Sigmoid colon (tissue), 6 donors: ENCODE measurements at regions not wholly inside any gene's neighbourhood (a gene's known extent, or its start where the extent isn't known, plus 50 kb on each side); places are given as distances from the start of the nearest gene placed in this dataset.

ENCODE experiments used
- DNase-seq: peaks from one replicate; pipeline ENCODE4 v3.0.0-alpha.2; 2019
- H3K27ac ChIP-seq, 4 donors: fragments of 200-600 bp; sonication (generic); one replicate each; pipeline ENCODE4 v1.5.1; 2016 to 2019; ENCODE audit warnings: mild to moderate bottlenecking in 1 of 4
- H3K27me3 ChIP-seq, 3 donors: fragments of 200-600 bp; sonication (generic); one replicate each; pipeline ENCODE4 v1.5.1; 2019; ENCODE audit warnings: mild to moderate bottlenecking in 1 of 3
- H3K36me3 ChIP-seq, 4 donors: fragments of 200-600 bp; sonication (generic); one replicate each; pipeline ENCODE4 v1.5.1; 2016 to 2019
- H3K4me1 ChIP-seq, 4 donors: fragments of 200-600 bp; sonication (generic); one replicate each; pipeline ENCODE4 v1.5.1; 2017 to 2019
- H3K4me3 ChIP-seq, 4 donors: fragments of 200-600 bp; sonication (generic); one replicate each; pipeline ENCODE4 v1.5.1; 2017 to 2019; ENCODE audit warnings: mild to moderate bottlenecking in 2 of 4, moderate library complexity in 1 of 4
- H3K9me3 ChIP-seq, 4 donors: fragments of 200-600 bp in 3 of 4; sonication (generic) in 3 of 4; one replicate each; pipeline versions ENCODE4 v1.5.1 to v1.6.1; 2013 to 2019
- EP300 ChIP-seq, 4 donors: sonication (generic); formaldehyde crosslinking; IDR thresholded peaks; one replicate each; pipeline ENCODE4 v1.6.1; 2017; ENCODE audit warnings: antibody characterized with exemption in 4 of 4
- POLR2A ChIP-seq, 2 donors: fragments of 450-650 bp; IDR thresholded peaks; one replicate each; pipeline ENCODE4 v1.6.1; 2016; ENCODE audit warnings: antibody characterized with exemption in 2 of 2, mild to moderate bottlenecking in 2 of 2, moderate library complexity in 2 of 2
- POLR2AphosphoS5 ChIP-seq, 4 donors: sonication (generic); formaldehyde crosslinking; IDR thresholded peaks; one replicate each; pipeline ENCODE4 v1.6.1; 2017; ENCODE audit warnings: antibody characterized with exemption in 4 of 4
- WGBS, 2 donors: extraction: QIAGEN DNeasy Blood & Tissue Kit; methylation state at CpG; one replicate each; pipeline ENCODE4 v1.1.7; 2013; 5-methylcytosine and 5-hydroxymethylcytosine counted together
- intact Hi-C: fragments of 100-400 bp; cut with DNase I; formaldehyde crosslinking; loops from one replicate; pipeline ENCODE4 v1.15.1; 2023
- TF ChIP-seq, protein P1 (sequence below), 4 experiments: fragments of 450-650 bp in 3 of 4; fragments of 200-600 bp in 1 of 4; IDR thresholded peaks; one replicate each; pipeline ENCODE4 v1.5.1; 2016 to 2019; ENCODE audit warnings: antibody characterized with exemption in 4 of 4, mild to moderate bottlenecking in 3 of 4, moderate library complexity in 2 of 4
- donor health status: healthy with polysubstance abuse.
- donor health status: healthy.

DNA sequence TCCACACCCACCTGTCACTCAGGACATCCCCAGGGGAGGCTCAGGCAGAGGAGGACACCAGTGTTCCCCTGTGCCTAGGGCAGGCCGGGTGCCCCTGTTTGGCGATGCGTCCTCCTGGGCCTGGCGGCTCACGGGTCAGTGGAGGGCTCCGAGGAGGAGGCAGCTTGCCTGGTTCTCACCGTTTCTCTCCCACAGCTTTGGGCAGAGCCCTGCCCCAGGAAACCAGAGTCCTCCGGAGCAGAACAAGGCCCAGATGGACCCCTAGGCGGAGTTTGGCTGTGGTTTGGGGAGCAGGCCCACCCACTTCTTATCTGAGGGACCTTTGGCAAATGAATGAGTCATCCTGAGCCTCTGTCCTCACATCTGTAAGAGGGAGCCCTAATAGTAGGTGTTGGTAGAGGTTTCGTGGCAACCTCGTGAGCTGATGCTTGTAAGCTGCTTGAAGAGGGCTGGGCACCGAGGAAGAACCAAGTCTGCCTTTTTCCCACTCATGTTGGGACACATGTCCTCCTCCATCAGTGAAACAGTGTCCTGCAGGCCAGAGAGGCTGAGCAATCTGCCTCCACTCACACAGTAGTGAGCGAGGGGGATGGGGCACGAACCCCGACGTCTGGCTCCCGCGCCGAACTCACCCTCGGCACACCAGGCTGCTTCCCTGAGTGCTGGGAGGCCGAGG lies 247.0 kb upstream of the CIBAR2 start:
- H3K4me1 ChIP-seq = peaks cover 0 to 61% (median 41%) of the 10 kb centered on the region in 4 donors
- WGBS, 2 donors = 52 to 81% methylated on average over 21 of the region's 21 CpGs
- H3K9me3 ChIP-seq = no peaks in the 10 kb centered on the region
- H3K36me3 ChIP-seq = no peaks in the 10 kb centered on the region
- H3K27ac ChIP-seq = peak overlapping the region in 2 of 4 donors; percentile 2 to 39
- intact Hi-C loops = loop anchor here (5.0 kb wide), 1 partner anchor 37 kb away; no protein-coding TSS in a partner anchor
- no peak overlapping the region for H3K4me3 ChIP-seq
- DNase-seq = no peak
- TF ChIP-seq EP300 (IDR thresholded peaks at IDR 0.05) (no peak), POLR2AphosphoS5 (IDR thresholded peaks at IDR 0.05) (no peak), POLR2A (IDR thresholded peaks at IDR 0.05) (no peak)
- TF ChIP-seq, protein P1, sequence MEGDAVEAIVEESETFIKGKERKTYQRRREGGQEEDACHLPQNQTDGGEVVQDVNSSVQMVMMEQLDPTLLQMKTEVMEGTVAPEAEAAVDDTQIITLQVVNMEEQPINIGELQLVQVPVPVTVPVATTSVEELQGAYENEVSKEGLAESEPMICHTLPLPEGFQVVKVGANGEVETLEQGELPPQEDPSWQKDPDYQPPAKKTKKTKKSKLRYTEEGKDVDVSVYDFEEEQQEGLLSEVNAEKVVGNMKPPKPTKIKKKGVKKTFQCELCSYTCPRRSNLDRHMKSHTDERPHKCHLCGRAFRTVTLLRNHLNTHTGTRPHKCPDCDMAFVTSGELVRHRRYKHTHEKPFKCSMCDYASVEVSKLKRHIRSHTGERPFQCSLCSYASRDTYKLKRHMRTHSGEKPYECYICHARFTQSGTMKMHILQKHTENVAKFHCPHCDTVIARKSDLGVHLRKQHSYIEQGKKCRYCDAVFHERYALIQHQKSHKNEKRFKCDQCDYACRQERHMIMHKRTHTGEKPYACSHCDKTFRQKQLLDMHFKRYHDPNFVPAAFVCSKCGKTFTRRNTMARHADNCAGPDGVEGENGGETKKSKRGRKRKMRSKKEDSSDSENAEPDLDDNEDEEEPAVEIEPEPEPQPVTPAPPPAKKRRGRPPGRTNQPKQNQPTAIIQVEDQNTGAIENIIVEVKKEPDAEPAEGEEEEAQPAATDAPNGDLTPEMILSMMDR (IDR thresholded peaks at IDR 0.05) = no peak
- H3K27me3 ChIP-seq = no peaks in the 10 kb centered on the region

DNA sequence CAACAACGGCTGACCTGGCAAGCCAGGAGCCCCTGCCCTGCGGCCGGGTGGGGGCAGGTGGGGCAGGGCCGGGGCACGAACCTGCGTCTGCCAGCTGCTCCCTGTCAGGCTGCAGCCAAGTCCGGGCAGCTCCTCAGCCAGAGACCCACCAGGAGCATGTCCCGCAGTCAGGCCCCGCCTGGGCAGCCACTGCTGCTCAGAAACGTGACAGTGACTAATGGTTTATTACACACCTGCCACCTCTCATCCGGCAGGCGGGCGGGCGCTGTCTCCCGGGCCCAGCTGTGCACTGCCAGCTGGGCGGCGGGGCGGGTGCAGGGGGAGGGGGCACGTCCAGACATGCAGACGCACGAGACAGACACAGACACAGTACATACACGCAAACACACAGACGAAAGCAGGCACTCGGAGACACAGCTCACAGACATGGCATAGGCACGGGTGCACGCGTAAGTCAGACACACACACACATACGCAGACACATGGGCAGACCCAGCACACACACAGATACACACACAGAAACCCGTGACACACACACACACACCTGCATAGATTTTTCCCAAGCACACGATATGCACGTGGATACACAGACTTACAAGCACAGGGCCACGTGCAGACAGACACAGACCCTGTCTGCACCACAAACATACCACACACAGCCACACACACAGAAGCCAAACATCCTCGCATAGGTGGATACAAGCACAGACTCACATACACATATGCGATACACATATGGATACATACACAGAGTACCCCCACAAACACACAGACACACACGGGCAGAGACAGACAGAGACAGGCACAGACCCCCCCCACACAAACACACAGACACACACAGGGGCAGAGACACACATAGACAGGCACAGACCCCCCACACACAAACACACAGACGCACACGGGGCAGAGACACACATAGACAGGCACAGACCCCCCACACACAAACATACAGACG lies 248.3 kb upstream of the CIBAR2 start:
- Histone ChIP-seq H3K4me1 (peaks cover 0 to 61% (median 38%) of the 10 kb centered on the region in 4 donors), H3K27ac (peak overlapping the region in 3 of 4 donors; percentile 39 to 55 (median 46))
- WGBS, 2 donors = 18 to 50% methylated on average over 38 of the region's 38 CpGs

DNA sequence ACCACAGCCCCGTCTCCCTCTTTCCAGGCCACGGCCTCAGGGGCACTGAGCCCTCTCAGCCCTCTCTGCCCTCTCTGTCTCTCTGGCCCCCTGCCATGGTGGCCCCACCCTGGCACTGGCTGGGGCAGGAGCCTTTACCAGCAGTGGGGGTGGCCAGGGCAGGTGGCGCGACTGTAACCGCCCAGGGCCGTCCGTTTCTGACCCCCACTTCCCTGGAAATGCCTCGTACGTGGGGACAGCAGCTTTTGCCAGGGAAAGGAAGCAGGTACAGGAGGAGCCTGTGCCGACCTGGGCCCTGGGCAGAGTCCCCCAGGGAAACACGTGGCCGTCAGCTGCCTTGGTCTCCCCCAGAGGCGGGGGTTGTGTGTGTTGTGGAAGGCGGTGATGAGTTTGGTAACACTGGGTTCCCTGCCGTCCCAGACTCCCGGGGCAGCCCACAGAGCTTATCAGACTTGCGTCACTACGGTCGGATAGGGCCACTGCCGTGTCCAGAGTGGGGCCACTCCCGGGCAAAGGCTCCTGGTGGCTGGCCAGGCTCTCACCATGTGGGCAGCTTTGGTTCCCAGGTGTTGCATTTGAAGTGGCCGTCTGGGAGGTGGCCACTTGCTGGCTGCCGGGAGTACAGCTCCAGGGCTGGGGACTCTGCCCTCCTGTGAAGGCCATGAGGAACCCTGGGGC lies 249.3 kb upstream of the CIBAR2 start:
- Histone ChIP-seq H3K4me1 (peaks cover 0 to 63% (median 43%) of the 10 kb centered on the region in 4 donors), H3K27me3 (no peaks in the 10 kb centered on the region), H3K36me3 (no peaks in the 10 kb centered on the region), H3K9me3 (no peaks in the 10 kb centered on the region), H3K27ac (peak overlapping the region in 3 of 4 donors; percentile 18 to 60 (median 39)), H3K4me3 (no peak overlapping the region)
- TF ChIP-seq POLR2AphosphoS5 (IDR thresholded peaks at IDR 0.05) = no peak
- TF ChIP-seq POLR2A (IDR thresholded peaks at IDR 0.05) = no peak
- TF ChIP-seq, protein P1 (IDR thresholded peaks at IDR 0.05) = no peak
- no peak for TF ChIP-seq EP300 (IDR thresholded peaks at IDR 0.05)
- WGBS, 2 donors = 22 to 76% methylated on average over 23 of the region's 23 CpGs
- no peak for DNase-seq
- intact Hi-C loops = no loop called here

More for the DNA sequence above, 248.3 kb upstream of the CIBAR2 start:
- Histone ChIP-seq H3K9me3 (no peaks in the 10 kb centered on the region), H3K27me3 (no peaks in the 10 kb centered on the region), H3K4me3 (no peak overlapping the region), H3K36me3 (no peaks in the 10 kb centered on the region)
- peak; percentile 79 for DNase-seq
- peak in 3 of 4 donors; percentile 7 to 42 (median 13) for TF ChIP-seq POLR2AphosphoS5 (IDR thresholded peaks at IDR 0.05)
- TF ChIP-seq, protein P1 (IDR thresholded peaks at IDR 0.05) = no peak
- TF ChIP-seq EP300 (IDR thresholded peaks at IDR 0.05) = peak in 1 of 4 donors; percentile 22
- no peak for TF ChIP-seq POLR2A (IDR thresholded peaks at IDR 0.05)
- intact Hi-C loops = no loop called here

DNA sequence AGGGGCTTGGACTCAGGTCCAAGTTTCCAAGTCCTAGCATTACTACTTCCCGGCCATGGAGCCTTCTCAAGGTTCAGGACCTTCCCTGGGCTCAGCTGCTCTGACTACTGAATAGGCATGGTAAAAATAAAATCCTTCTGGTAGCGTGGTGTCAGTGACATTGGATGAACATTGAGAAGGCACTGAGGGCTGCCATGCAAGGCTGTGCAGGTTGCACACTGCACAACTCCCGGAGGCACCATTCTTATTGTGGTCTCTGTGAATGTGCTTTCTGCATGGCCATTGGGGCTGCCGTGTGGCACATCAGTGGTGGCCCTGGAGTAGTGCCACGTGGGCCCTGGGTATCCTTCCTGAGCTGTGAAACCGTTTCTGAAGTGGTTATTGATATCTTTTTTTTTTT lies 250.2 kb upstream of the CIBAR2 start:
- no peak overlapping the region for H3K4me3 ChIP-seq
- 77 to 83% methylated on average over 6 of the region's 6 CpGs for WGBS, 2 donors
- peak overlapping the region in 1 of 4 donors; percentile 18 for H3K27ac ChIP-seq
- H3K4me1 ChIP-seq = peaks cover 0 to 71% (median 52%) of the 10 kb centered on the region in 4 donors
- no peaks in the 10 kb centered on the region for H3K9me3 ChIP-seq
- TF ChIP-seq EP300 (IDR thresholded peaks at IDR 0.05) = no peak
- TF ChIP-seq, protein P1 (IDR thresholded peaks at IDR 0.05) = no peak
- no peak for TF ChIP-seq POLR2A (IDR thresholded peaks at IDR 0.05)
- no peak for TF ChIP-seq POLR2AphosphoS5 (IDR thresholded peaks at IDR 0.05)
- H3K27me3 ChIP-seq = no peaks in the 10 kb centered on the region
- no peak for DNase-seq
- no peaks in the 10 kb centered on the region for H3K36me3 ChIP-seq
- intact Hi-C loops = no loop called here
